ENCODE measurements at regions not wholly inside any gene's neighbourhood (a gene's known extent, or its start where the extent isn't known, plus 50 kb on each side); places are given as distances from the start of the nearest gene placed in this dataset.

DNA sequence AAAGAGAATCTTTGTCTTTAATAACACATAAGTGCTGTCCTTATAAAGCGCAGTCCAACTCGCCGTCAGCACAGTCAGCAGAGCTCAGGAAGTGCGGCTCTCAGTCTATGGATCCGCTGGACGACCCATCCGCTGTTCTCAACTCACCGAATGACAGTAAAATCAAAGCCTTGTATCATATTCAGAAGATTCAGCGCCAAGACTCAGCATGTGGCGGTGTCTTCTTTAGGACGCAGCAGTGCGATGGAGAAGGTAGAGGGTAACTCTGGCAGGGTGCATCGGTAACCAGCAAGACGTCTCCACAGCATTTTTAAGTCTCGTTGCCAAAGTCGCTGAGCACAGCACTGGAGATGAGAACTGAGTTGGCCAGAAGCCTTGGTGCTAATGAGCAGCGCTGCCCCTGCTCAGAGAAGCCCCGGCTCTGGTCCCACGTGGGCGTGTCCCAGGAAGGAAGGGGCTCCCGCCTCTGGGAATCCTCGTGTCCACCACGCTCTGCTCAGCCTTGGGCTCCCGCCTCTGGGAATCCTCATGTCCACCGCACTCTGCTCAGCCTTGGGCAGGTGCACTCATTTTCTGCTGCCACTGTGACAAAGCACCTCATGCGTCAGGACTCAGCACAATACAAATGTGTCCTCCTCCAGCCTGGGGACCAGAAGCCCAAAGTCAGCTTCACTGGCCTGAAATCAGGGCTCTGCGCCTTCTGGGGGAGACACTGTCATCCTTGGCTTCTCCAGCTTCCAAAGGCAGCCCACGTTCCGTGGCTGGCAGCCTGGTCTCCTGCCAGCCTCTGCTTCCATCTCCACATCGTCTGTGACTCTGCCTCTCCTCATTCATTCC, 238.0 kb upstream of the SALL3 start:
- no peaks in the 10 kb centered on the region for H3K27me3 ChIP-seq (ENCODE audit: control insufficient read depth, insufficient read depth, low read length)
- no peak overlapping the region for H3K4me3 ChIP-seq (ENCODE audit: low read length)
- H3K27ac ChIP-seq (ENCODE audit: low read length), result no peak overlapping the region
- H3K9me3 ChIP-seq (ENCODE audit: control insufficient read depth, insufficient read depth, low read length), result no peaks in the 10 kb centered on the region
- no peaks in the 10 kb centered on the region for H3K36me3 ChIP-seq (ENCODE audit: control insufficient read depth, insufficient read depth, low read length)
- DNase-seq (ENCODE audit: low read depth, low spot score), result no peak
- no peaks in the 10 kb centered on the region for H3K4me1 ChIP-seq (ENCODE audit: control insufficient read depth, insufficient read depth, low read length)
- WGBS (ENCODE audit: insufficient coverage, insufficient read length), result no CpG with 5 or more reads among the region's 30 CpGs

DNA sequence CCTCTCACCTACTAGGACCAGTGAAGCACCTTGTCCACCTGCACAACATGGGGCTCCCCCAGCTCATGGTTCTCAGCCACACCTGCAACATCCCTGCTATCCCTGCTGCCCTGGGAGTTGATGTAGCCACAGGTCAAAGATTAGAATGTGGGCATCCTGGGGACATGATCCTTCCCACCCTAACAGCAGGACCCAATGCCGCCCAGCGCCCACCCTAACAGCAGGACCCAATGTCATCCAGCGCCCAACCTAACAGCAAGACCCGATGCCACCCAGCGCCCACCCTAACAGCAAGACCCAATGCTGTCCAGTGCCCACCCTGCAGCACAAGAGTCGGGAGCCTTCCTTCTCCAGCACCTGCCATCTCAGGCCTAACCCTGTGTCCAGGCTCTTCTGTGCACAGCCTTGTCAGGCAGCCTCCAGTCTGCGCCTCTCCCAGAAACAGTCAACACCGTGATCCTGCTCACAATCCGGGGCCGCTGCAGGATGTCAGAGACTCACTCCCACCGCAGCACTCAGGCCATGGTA, 237.3 kb upstream of the SALL3 start:
- H3K27ac ChIP-seq (ENCODE audit: low read length), result no peak overlapping the region
- no peaks in the 10 kb centered on the region for H3K27me3 ChIP-seq (ENCODE audit: control insufficient read depth, insufficient read depth, low read length)
- no peaks in the 10 kb centered on the region for H3K4me1 ChIP-seq (ENCODE audit: control insufficient read depth, insufficient read depth, low read length)
- no CpG with 5 or more reads among the region's 11 CpGs for WGBS (ENCODE audit: insufficient coverage, insufficient read length)
- no peak for DNase-seq (ENCODE audit: low read depth, low spot score)
- no peaks in the 10 kb centered on the region for H3K36me3 ChIP-seq (ENCODE audit: control insufficient read depth, insufficient read depth, low read length)
- H3K4me3 ChIP-seq (ENCODE audit: low read length), result no peak overlapping the region
- H3K9me3 ChIP-seq (ENCODE audit: control insufficient read depth, insufficient read depth, low read length), result no peaks in the 10 kb centered on the region

DNA sequence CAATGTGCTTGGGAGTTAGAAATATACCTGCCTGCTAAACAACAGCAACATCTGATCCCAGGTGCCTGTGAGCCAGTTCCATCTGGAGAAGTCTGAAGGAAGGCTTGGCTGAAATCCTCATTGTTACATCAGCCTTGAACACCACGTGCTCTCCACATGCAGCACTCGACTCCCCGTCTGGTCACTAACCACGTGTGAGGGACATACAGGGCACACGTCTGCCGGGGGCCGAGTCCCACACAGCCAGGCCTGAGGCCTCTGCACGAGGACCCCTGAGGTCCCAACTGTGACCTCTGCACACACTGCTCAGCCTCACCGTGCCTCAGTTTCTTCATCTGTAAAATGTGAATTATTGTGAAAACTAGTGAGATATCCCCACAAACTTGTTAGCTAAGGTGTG, 236.5 kb upstream of the SALL3 start:
- H3K27ac ChIP-seq (ENCODE audit: low read length), result no peak overlapping the region
- DNase-seq (ENCODE audit: low read depth, low spot score), result no peak
- H3K4me3 ChIP-seq (ENCODE audit: low read length), result no peak overlapping the region
- H3K36me3 ChIP-seq (ENCODE audit: control insufficient read depth, insufficient read depth, low read length), result no peaks in the 10 kb centered on the region
- no CpG with 5 or more reads among the region's 9 CpGs for WGBS (ENCODE audit: insufficient coverage, insufficient read length)
- H3K27me3 ChIP-seq (ENCODE audit: control insufficient read depth, insufficient read depth, low read length), result no peaks in the 10 kb centered on the region
- H3K9me3 ChIP-seq (ENCODE audit: control insufficient read depth, insufficient read depth, low read length), result no peaks in the 10 kb centered on the region
- H3K4me1 ChIP-seq (ENCODE audit: control insufficient read depth, insufficient read depth, low read length), result no peaks in the 10 kb centered on the region

DNA sequence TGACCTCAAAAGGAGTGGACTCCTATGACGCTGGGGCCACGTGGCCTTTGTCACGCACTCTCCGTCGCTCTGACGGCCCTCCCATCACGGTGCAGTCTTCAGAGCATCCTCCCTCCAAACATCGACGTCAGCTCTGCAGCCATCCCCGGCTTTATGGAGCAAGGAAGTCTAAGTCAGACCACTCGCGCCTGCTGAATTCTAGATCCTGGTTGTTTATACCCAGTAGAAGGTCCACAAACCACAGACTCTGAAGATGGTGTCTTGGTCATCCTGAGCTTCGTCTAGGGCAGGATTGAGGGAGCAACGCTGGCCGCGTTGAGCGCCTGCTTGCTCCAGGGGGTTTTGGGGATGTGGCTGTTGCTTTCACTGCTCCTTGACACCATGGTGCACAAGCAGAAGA, 228.0 kb upstream of the SALL3 start:
- H3K27ac ChIP-seq (ENCODE audit: low read length), result no peak overlapping the region
- no peak for DNase-seq (ENCODE audit: low read depth, low spot score)
- no peaks in the 10 kb centered on the region for H3K4me1 ChIP-seq (ENCODE audit: control insufficient read depth, insufficient read depth, low read length)
- H3K27me3 ChIP-seq (ENCODE audit: control insufficient read depth, insufficient read depth, low read length), result no peaks in the 10 kb centered on the region
- H3K36me3 ChIP-seq (ENCODE audit: control insufficient read depth, insufficient read depth, low read length), result no peaks in the 10 kb centered on the region
- H3K4me3 ChIP-seq (ENCODE audit: low read length), result no peak overlapping the region
- H3K9me3 ChIP-seq (ENCODE audit: control insufficient read depth, insufficient read depth, low read length), result no peaks in the 10 kb centered on the region
- no CpG with 5 or more reads among the region's 17 CpGs for WGBS (ENCODE audit: insufficient coverage, insufficient read length)

DNA sequence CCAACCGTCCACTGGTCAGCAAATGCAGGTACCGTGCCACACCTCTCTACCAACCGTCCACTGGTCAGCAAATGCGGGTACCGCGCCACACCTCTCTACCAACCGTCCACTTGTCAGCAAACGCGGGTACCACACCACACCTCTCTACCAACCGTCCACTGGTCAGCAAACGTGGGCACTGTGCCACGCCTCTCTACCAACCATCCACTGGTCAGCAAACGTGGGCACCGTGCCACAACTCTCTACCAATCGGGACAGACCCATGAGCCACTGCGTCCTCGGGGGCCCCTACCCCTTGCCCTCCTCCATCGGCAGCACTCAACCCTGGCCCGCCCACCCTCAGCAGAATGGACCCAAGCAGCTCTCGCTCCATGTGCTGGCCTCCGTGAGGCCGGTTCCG, 226.4 kb upstream of the SALL3 start:
- DNase-seq (ENCODE audit: low read depth, low spot score), result no peak
- Histone ChIP-seq H3K36me3 (ENCODE audit: control insufficient read depth, insufficient read depth, low read length) (no peaks in the 10 kb centered on the region), H3K9me3 (ENCODE audit: control insufficient read depth, insufficient read depth, low read length) (no peaks in the 10 kb centered on the region), H3K4me3 (ENCODE audit: low read length) (no peak overlapping the region), H3K4me1 (ENCODE audit: control insufficient read depth, insufficient read depth, low read length) (no peaks in the 10 kb centered on the region), H3K27ac (ENCODE audit: low read length) (no peak overlapping the region), H3K27me3 (ENCODE audit: control insufficient read depth, insufficient read depth, low read length) (no peaks in the 10 kb centered on the region)
- WGBS (ENCODE audit: insufficient coverage, insufficient read length), result no CpG with 5 or more reads among the region's 23 CpGs

DNA sequence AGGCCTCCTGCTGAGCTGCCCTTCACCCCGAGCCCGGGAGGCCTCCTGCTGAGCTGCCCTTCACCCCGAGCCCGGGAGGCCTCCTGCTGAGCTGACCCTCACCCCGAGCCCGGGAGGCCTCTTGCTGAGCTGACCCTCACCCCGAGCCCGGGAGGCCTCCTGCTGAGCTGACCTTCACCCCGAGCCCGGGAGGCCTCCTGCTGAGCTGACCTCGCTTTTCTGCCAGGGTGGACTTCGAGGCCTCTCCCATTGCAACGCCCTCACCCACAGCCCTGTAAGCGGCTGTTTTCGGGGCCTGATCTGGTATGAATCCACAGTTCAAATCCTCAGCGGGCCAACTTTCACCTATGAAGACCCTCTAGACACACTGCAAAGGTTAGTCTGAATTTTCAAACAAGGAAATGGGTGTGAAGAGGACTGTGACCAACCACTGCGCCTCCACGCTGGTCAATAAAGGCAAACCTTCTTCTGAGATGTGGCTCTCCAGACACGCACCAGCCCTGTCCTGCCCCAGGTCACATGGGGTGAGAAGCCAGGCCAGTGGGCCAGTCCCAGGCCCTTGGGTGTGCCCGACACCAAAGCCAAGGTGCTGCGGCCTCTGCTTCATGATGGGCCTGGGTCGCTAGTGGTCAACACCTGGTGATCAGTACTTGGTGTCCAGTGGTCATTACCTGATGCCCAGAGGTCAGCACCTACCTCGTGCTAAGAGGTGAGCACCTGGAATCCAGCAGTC, 225.1 kb upstream of the SALL3 start:
- Histone ChIP-seq H3K9me3 (ENCODE audit: control insufficient read depth, insufficient read depth, low read length) (no peaks in the 10 kb centered on the region), H3K4me3 (ENCODE audit: low read length) (no peak overlapping the region), H3K4me1 (ENCODE audit: control insufficient read depth, insufficient read depth, low read length) (no peaks in the 10 kb centered on the region), H3K27ac (ENCODE audit: low read length) (no peak overlapping the region), H3K27me3 (ENCODE audit: control insufficient read depth, insufficient read depth, low read length) (no peaks in the 10 kb centered on the region), H3K36me3 (ENCODE audit: control insufficient read depth, insufficient read depth, low read length) (no peaks in the 10 kb centered on the region)
- WGBS (ENCODE audit: insufficient coverage, insufficient read length), result no CpG with 5 or more reads among the region's 23 CpGs
- DNase-seq (ENCODE audit: low read depth, low spot score), result no peak

DNA sequence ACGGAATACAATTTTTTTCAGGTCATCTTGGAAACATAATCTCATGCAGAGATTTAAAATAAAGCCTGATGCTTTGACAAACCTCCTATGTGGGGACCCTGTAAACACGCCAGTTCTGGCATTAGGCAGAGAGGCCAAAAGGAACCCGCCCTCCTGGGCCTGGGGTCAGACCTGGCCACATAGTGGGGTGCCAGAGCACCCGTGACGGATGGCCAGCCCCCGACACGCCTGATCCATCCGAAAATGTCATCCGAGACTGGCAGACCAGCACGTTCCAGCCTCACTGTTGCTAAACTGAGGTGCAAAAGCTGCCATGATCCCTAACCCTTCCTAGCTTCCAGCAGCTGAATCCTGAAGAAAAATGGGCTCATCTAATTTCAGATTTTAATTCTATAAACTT, 222.6 kb upstream of the SALL3 start:
- H3K36me3 ChIP-seq (ENCODE audit: control insufficient read depth, insufficient read depth, low read length), result no peaks in the 10 kb centered on the region
- no peak overlapping the region for H3K27ac ChIP-seq (ENCODE audit: low read length)
- H3K4me3 ChIP-seq (ENCODE audit: low read length), result no peak overlapping the region
- H3K27me3 ChIP-seq (ENCODE audit: control insufficient read depth, insufficient read depth, low read length), result no peaks in the 10 kb centered on the region
- H3K4me1 ChIP-seq (ENCODE audit: control insufficient read depth, insufficient read depth, low read length), result no peaks in the 10 kb centered on the region
- H3K9me3 ChIP-seq (ENCODE audit: control insufficient read depth, insufficient read depth, low read length), result no peaks in the 10 kb centered on the region
- no CpG with 5 or more reads among the region's 10 CpGs for WGBS (ENCODE audit: insufficient coverage, insufficient read length)
- DNase-seq (ENCODE audit: low read depth, low spot score), result no peak

DNA sequence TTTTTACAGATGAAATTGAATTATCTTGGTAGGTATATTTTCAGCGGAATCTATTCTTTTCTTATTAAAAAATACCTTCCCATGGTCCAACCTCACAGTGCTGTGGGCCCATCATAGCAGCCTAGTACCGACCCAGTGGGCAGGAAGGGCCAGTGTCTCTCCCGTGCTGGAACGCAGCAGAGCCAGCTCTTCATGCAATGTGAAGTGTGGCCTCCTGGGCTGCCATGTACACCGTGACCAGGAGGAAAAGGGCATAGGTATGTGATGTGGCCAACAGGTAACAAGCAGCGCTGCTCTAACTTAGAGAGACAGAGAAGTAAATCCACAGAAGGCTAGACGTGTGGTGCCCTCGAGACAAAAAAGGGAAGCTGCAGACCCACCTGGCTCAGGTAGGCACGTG, 221.1 kb upstream of the SALL3 start:
- Histone ChIP-seq H3K4me3 (ENCODE audit: low read length) (no peak overlapping the region), H3K36me3 (ENCODE audit: control insufficient read depth, insufficient read depth, low read length) (no peaks in the 10 kb centered on the region), H3K27me3 (ENCODE audit: control insufficient read depth, insufficient read depth, low read length) (no peaks in the 10 kb centered on the region), H3K9me3 (ENCODE audit: control insufficient read depth, insufficient read depth, low read length) (no peaks in the 10 kb centered on the region), H3K4me1 (ENCODE audit: control insufficient read depth, insufficient read depth, low read length) (no peaks in the 10 kb centered on the region), H3K27ac (ENCODE audit: low read length) (no peak overlapping the region)
- WGBS (ENCODE audit: insufficient coverage, insufficient read length), result no CpG with 5 or more reads among the region's 9 CpGs
- no peak for DNase-seq (ENCODE audit: low read depth, low spot score)

DNA sequence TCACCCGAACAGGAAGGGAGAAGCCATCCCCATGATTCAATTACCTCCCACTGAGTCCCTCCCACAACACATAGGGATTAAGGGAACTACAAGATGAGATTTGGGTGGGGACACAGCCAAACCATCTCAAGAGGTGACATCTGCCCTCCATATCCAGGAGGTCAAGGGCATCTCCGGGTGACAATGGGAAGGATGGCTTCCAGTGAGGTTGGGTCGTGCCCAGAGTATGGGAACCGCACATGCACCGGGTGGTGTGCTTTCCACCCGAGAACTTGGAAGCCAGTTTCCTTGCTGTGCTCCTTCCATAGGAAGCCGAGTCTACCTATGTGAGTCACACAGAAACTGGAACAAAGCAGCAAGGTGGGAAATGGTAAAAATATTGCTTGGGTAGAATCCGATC, 216.9 kb upstream of the SALL3 start:
- Histone ChIP-seq H3K27me3 (ENCODE audit: control insufficient read depth, insufficient read depth, low read length) (no peaks in the 10 kb centered on the region), H3K9me3 (ENCODE audit: control insufficient read depth, insufficient read depth, low read length) (no peaks in the 10 kb centered on the region), H3K27ac (ENCODE audit: low read length) (no peak overlapping the region), H3K4me1 (ENCODE audit: control insufficient read depth, insufficient read depth, low read length) (no peaks in the 10 kb centered on the region), H3K4me3 (ENCODE audit: low read length) (no peak overlapping the region), H3K36me3 (ENCODE audit: control insufficient read depth, insufficient read depth, low read length) (no peaks in the 10 kb centered on the region)
- DNase-seq (ENCODE audit: low read depth, low spot score), result no peak
- no CpG with 5 or more reads among the region's 8 CpGs for WGBS (ENCODE audit: insufficient coverage, insufficient read length)

DNA sequence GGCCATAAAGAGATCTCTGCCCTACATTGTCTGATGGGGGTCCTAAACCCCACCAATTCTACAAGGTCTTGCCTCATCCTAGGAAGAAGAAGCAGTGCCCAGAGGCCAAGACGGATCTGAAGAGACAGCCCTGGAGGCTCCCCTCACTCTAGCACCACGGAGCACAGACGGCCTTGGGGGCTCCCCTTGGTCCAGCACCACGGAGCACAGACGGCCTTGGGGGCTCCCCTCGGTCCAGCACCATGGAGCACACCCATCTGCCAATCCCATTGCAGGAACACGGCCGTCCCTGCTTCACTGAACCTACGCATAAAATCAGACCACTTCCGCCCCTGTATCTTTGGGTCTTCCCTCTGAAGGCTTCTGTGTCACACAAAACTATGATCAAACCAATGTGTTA, 215.1 kb upstream of the SALL3 start:
- Histone ChIP-seq H3K36me3 (ENCODE audit: control insufficient read depth, insufficient read depth, low read length) (no peaks in the 10 kb centered on the region), H3K27me3 (ENCODE audit: control insufficient read depth, insufficient read depth, low read length) (no peaks in the 10 kb centered on the region), H3K4me3 (ENCODE audit: low read length) (no peak overlapping the region), H3K4me1 (ENCODE audit: control insufficient read depth, insufficient read depth, low read length) (peaks cover 2% of the 10 kb centered on the region), H3K9me3 (ENCODE audit: control insufficient read depth, insufficient read depth, low read length) (no peaks in the 10 kb centered on the region), H3K27ac (ENCODE audit: low read length) (no peak overlapping the region)
- DNase-seq (ENCODE audit: low read depth, low spot score), result no peak
- no CpG with 5 or more reads among the region's 10 CpGs for WGBS (ENCODE audit: insufficient coverage, insufficient read length)
